HG02763 (cell line): ENCODE measurements at regions not wholly inside any gene's neighbourhood (a gene's known extent, or its start where the extent isn't known, plus 50 kb on each side); places are given as distances from the start of the nearest gene placed in this dataset.

Experiments used
- ATAC-seq: cut with Tn5 transposase; IDR thresholded peaks from one replicate; pipeline ENCODE4 v1.9.1; 2021; ENCODE audit warnings: mild to moderate bottlenecking, moderate library complexity; ENCODE audit not compliant: unreplicated experiment

DNA sequence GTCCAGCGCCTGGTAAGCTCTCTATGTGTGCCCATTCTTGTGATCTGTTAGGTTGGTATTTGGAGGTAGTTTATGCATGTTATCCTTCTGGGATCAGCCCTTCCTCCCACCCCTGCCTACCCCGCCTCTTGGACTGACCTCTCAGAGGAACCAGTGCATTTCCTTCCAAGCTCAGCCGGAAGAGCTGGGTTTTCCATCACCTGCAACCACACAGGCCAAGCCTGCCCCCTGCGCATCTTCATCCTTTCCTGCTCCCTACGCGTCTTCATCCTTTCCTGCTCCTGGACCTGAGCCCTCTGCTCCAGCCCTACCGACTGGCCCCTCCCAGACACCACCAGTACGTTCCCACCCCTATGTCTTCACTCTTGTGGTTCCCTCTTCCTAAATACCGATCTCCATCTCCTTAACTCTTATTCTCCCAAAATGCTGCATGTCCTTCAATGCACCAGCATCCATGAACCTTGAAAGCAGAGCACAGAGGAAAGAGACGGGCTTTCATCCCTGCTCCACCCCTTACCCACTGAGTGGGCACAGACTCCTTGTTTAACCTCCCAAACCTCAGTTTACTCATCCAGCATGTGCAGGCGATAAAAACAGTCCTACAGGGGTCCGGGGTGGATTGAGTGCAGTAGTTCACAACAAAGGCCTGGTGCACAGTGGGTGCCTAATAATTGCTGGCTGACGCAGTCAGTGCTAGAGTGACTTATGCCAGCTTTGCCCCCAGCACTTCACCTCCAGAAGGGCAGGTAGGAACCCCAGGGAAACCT is 526.3 kb downstream of the MATN1 start:
- no peak for ATAC-seq

GRCh38 chr1:30196457-30196856 is 526.9 kb downstream of the MATN1 start:
- no peak for ATAC-seq

DNA sequence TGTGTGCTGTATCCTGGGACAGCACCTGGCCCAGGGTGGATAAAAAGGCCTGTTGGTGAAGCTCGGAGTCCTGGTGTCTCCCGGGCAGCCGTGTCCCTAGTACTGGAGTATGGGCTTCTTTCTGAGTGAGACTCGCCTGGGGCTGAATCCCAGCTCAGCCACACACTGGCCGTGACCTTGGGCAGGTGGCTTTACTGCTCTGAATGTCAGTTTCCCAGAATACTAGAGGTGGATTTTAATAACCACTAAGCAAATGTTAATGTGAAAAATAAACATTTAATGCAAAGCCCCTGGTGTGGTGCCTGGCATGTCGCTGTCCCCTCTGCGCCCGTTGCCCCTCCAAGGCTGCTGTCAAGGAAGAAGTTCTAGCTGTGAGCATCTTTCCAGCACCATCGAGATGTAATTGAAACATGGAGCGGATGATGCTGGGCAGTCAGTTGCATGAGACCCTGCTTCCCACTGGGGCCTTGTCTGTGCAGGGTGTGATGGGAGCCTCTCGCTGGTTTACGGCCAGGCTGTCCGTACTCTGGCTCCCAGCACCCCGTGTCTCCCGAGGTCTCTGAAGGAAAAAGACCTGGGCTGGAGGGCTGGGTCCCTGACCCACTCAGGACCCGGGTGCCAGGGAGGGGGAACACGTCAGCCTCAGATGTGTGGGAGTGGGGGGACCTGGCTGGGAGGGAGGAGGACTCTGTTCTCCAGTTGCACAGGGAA is 527.8 kb downstream of the MATN1 start:
- ATAC-seq: no peak

- no peak for ATAC-seq
Observed at GRCh38 chr1:30194741-30195423, 528.5 kb downstream of the MATN1 start.

DNA sequence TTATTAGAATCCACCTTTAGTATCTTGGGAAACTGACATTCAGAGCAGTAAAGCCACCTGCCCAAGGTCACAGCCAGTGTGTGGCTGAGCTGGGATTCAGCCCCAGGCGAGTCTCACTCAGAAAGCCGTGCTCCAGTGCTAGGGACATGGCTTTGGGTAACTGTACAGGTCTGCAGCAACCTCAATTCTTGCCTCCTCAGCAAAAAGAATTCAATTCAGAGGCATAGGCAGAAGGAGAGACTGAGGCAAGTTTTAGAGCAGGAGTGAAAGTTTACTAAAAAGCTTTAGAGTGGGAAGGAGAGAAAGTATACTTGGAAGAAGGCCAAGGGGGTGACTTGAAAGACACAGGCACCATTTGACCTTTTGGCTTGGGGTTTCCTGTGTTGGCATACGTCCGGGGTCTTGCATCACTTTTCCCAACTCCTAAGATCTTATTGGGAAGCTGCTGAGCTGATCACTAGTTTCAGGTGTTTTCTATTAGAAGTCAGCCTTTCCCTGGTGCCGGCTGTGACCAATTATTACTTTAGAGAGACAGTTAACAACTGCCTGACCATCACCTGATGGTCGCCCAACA is 529.3 kb downstream of the MATN1 start:
- ATAC-seq: no peak

- ATAC-seq: no peak
Observed at GRCh38 chr1:30192969-30193630, 530.3 kb downstream of the MATN1 start.

GRCh38 chr1:30191154-30191702 is 532.2 kb downstream of the MATN1 start:
- no peak for ATAC-seq

DNA sequence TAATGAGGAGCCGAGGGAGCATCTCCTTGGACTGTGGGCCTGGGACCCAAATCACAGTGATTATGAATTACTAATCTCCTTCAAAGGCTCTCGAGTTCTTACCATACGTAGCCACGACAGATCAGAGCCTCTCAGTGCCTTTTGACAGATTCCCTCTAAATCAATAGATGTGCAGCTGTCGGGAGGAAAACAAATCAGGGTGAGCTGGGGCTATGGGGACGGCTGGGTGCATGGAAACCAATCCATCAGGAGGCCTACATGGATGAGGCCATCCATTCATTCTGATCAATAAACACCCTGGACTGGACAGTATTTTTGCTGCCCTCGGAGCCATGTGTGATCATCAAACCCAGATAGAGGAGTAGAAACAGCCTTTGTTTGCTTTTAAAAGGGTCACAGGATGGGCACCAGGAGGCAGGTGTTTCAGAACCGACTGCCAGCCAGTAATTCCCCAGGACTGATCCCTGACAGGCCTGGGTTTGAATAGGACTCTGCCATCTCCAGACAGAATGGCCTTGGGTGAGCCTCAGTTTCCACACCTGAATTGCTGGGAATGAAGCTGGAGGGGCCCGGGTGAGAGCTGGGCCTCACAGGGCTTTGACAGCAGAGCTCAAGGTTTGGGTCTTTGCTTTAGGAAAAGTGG is 532.8 kb downstream of the MATN1 start:
- no peak for ATAC-seq

DNA sequence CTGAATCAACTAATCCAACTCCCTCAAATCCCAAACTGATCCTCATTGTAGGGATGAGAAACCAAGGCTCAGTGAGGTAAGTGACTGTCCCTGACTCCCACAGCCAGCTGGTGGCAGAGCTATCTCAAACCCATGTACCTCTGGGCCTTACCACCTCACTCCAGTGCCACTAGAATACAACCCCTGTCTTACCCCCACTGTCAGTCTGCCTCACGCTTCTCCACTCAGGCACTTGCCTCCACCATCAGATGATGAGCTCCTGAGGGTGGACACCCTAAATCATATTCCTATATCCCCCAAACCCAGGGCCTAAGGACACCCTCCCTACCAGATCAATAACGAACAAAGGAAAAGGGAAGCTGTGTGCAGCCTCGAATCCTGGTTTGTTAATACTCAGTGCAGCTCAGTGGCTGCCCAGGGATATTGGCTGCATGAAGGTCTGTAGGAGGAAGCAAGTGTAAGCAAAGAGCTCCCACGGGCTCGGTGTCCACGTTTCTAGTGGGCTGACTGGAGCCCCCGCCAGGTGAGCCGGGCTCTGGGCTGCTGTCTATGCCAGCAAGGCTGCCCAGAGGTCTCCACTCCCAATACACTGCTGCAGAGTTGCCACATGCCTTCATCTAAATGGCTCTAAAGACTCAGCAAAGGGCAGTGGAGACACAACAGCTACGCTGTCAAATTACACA is 533.4 kb downstream of the MATN1 start:
- no peak for ATAC-seq

DNA sequence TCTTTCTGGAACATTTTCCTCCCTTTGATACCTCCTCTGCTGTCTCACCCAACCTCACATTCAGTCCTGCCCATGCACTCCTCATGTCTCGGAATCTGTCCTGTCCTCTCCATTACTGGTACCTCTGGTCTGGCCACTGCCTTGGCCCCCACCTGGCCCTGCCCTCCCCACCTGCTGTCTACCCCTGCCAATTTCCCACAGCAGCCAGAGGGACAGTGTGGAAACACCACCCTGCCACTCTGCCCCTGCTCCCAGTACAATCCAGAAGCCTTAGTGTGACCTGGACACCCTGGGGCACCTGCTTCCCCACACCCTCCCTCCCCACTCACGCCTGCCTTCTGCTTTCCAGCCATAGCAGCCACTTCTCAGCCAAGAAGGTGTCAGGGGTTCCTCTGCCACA is 534.4 kb downstream of the MATN1 start:
- no peak for ATAC-seq

GRCh38 chr1:30188329-30188728 is 535.1 kb downstream of the MATN1 start:
- ATAC-seq: no peak

DNA sequence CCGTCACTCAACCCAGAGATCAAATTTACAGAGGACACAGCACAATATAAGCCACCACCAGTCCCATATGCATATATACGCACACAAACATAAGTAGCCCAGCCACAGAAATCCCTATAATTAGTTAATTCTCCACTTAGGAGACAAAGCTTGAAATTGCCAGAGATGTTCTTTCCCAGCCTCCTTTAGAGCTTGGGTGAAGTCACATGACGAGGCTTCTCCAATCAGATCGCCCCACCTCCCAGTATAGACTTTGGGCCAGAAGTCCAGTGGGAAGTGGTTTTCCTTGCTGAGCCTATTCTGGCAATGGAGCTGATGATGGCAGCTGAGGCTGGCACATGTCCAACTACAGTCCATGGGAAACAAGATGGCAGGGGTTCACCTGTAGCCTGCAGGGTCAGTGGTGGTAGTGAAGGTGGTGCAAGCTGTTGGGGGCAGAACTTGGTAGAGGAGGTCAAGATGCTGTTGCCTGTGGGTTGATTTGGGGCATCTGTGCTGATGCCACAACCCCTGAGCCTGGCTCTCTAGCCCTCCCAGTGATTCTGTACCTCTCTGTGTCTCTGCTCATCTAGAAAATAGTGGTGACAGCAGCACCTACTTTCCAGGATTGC is 535.9 kb downstream of the MATN1 start:
- ATAC-seq: no peak

DNA sequence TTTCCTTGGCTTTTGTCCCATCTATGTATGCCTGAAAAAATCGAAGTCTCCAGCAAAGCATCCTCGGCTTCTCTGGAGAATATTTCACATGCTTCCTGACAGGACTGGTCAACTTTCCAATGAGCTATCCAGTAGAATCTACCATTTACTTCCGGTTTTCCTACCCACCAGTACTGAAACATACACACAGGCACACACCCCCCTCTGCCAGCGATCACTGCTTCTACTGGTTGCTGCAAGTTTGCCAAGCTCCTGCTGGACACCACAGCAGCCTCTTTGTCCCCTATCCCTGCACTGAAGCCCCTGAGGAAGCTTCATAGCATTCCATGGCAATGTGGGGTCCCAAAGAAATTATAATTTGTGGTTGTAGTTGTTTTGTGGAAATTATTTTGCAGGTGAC is 536.8 kb downstream of the MATN1 start:
- ATAC-seq: no peak

DNA sequence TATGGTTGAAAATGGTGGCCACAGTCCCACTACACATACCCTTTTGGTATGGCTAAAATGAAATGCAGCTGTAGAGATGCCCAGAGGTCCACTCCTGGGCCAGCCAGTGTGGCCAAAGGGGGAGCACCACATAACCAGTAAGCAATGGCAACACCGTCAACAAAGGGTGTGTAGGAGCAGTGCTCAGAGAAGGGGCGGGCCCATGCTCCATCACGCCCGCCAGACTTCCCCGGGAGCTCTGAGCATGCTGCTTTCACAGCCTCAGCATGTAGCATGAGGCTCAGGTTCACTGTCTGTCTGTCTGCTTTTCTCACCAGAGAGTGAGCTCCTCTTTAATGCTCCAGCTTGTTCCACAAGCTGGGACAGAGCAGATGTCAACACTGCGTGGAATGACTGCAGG is 537.6 kb downstream of the MATN1 start:
- ATAC-seq: no peak

DNA sequence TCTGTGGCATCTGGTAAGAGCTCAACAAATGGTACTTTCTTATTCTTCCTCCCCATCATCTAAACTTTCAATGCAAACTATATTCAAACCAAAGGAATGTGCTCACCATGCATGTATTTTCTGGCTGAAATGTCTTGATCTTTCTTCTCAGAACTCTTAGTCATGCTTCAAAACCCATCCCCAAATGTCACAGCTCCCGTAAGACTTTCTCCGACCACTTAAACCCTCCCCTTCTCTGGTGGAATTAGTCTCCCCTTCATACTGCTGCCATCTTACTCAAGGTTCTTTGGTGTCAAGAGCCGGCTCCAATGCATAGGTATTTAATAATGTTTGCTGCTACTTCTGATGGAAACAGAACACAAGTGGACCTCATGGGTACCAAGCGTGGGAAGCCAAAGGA is 538.1 kb downstream of the MATN1 start:
- no peak for ATAC-seq

- ATAC-seq: no peak
Observed at GRCh38 chr1:30184393-30185141, 538.8 kb downstream of the MATN1 start.

DNA sequence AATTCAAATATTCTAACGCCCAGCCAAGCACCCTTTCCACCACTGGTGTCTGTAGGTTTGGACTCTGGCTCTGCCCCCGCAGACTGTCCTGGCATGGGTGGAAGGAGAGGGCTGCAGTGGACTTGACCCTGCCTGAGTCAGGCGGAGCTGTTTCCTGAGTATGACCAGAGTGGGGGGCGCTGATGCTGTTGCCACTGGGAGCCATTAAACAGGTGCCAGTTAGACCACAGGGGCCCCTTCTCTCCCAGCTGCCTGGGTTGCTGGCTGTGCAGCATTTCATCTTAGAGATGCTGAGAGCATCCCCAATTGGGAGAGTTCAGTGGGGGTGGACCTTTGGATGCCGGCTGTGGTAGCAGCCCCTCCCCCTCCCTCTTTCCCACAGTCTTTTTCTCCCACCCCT is 539.5 kb downstream of the MATN1 start:
- no peak for ATAC-seq

GRCh38 chr1:30183006-30183405 is 540.4 kb downstream of the MATN1 start:
- ATAC-seq: no peak
